Stimulated activated CD8-positive, alpha-beta memory T cell treated with anti-CD3 and anti-CD28 coated beads, Interleukin-12 subunit alpha, Interleukin-12 subunit beta, amount 100 ng/mL, for 4 hours (primary cell): ENCODE measurements at regions not wholly inside any gene's neighbourhood (a gene's known extent, or its start where the extent isn't known, plus 50 kb on each side); places are given as distances from the start of the nearest gene placed in this dataset.

Experiments
- DNase-seq: peaks from one replicate; pipeline ENCODE4 v3.0.0-alpha.2; 2020; ENCODE audit warnings: low read depth

- no peak for DNase-seq
These were observed 149.3 kb upstream of the CYSLTR1 start for GRCh38 chrX:78476701-78477100.

GRCh38 chrX:78456909-78457308 lies 129.5 kb upstream of the CYSLTR1 start:
- DNase-seq: no peak

- DNase-seq: no peak
These were observed 128.5 kb upstream of the CYSLTR1 start for GRCh38 chrX:78455901-78456300.

GRCh38 chrX:78452356-78452755 lies 124.9 kb upstream of the CYSLTR1 start:
- DNase-seq: no peak

GRCh38 chrX:78437621-78438020 lies 110.2 kb upstream of the CYSLTR1 start:
- no peak for DNase-seq

GRCh38 chrX:78429172-78429571 lies 101.8 kb upstream of the CYSLTR1 start:
- no peak for DNase-seq

GRCh38 chrX:78388663-78389062 lies 61.3 kb upstream of the CYSLTR1 start:
- DNase-seq: no peak

GRCh38 chrX:78387364-78387763 lies 60.0 kb upstream of the CYSLTR1 start:
- DNase-seq: no peak

- no peak for DNase-seq
These were observed 57.1 kb upstream of the CYSLTR1 start for GRCh38 chrX:78384486-78384885.

GRCh38 chrX:78383594-78383993 lies 56.2 kb upstream of the CYSLTR1 start:
- no peak for DNase-seq

- no peak for DNase-seq
These were observed 51.2 kb upstream of the CYSLTR1 start for GRCh38 chrX:78378476-78379115.
